SU-DHL-6 (cell line): ENCODE measurements at regions not wholly inside any gene's neighbourhood (a gene's known extent, or its start where the extent isn't known, plus 50 kb on each side); places are given as distances from the start of the nearest gene placed in this dataset.

ENCODE experiments used
- H2AFZ ChIP-seq: fragments of 200-600 bp; sonication (generic); 2 replicates; pipeline ENCODE4 v1.6.1; 2014; ENCODE audit warnings: low read depth, mild to moderate bottlenecking, moderate library complexity, mixed read lengths, antibody characterized with exemption, low read length; ENCODE audit not compliant: severe bottlenecking
- H3F3A ChIP-seq: fragments of 200-600 bp; shearing (Covaris generic); 2 replicates; pipeline ENCODE4 v1.6.0; 2016; ENCODE audit warnings: antibody characterized with exemption, mild to moderate bottlenecking; ENCODE audit not compliant: insufficient read depth
- H3K27ac ChIP-seq: fragments of 200-600 bp; sonication (generic); 2 replicates; pipeline ENCODE4 v1.5.1; 2016; ENCODE audit warnings: low read depth, mild to moderate bottlenecking, low read length, moderate library complexity, mixed read lengths
- H3K27me3 ChIP-seq: fragments of 200-600 bp; sonication (generic), shearing (Covaris generic); 2 replicates; pipeline ENCODE4 v1.6.0; 2014; ENCODE audit warnings: mild to moderate bottlenecking, low read length
- H3K36me3 ChIP-seq: fragments of 200-600 bp; sonication (generic); 2 replicates; pipeline ENCODE4 v1.6.1; 2014; ENCODE audit warnings: mild to moderate bottlenecking, low read length, mixed read lengths
- H3K4me2 ChIP-seq: fragments of 300-600, 200-600 bp; shearing (Covaris generic), sonication (generic); 2 replicates; pipeline ENCODE4 v1.6.0; 2014; ENCODE audit warnings: low read length, low read depth, mild to moderate bottlenecking; ENCODE audit not compliant: poor library complexity, severe bottlenecking
- H3K4me3 ChIP-seq: fragments of 200-600 bp; sonication (generic); 2 replicates; pipeline ENCODE4 v1.5.1; 2014; ENCODE audit warnings: antibody characterized with exemption, low read length, mild to moderate bottlenecking, mixed read lengths; ENCODE audit not compliant: insufficient read depth, poor library complexity, severe bottlenecking
- H3K79me2 ChIP-seq: fragments of 200-600 bp; sonication (generic); 2 replicates; pipeline ENCODE4 v1.6.1; 2014; ENCODE audit warnings: mild to moderate bottlenecking, low read length, moderate library complexity; ENCODE audit not compliant: insufficient read depth
- H3K9ac ChIP-seq: fragments of 200-600 bp; sonication (generic); 2 replicates; pipeline ENCODE4 v1.7.0; 2014; ENCODE audit warnings: mild to moderate bottlenecking, low read length
- H3K9me2 ChIP-seq: fragments of 200-600 bp; sonication (generic); replicated peaks from 2 replicates; pipeline ENCODE4 v1.6.1; 2014; ENCODE audit warnings: low read length; ENCODE audit not compliant: insufficient read depth
- H3K9me3 ChIP-seq: fragments of 200-600 bp; sonication (generic); 2 replicates; pipeline ENCODE4 v1.6.1; 2014; ENCODE audit warnings: low read length, mixed read lengths; ENCODE audit not compliant: insufficient read depth
- H4K20me1 ChIP-seq: fragments of 200-600 bp; sonication (generic); 2 replicates; pipeline ENCODE4 v1.6.1; 2014; ENCODE audit warnings: low read depth, mild to moderate bottlenecking, antibody characterized with exemption, low read length, moderate library complexity, mixed read lengths
- CTCF ChIP-seq: fragments of 200-600 bp; sonication (generic); IDR thresholded peaks from one replicate; pipeline ENCODE4 v1.5.1; 2017; ENCODE audit warnings: antibody characterized with exemption, mild to moderate bottlenecking, low read length, moderate library complexity; ENCODE audit not compliant: insufficient read depth, poor library complexity, severe bottlenecking
- EZH2phosphoT487 ChIP-seq: fragments of 200-600 bp; sonication (generic), shearing (Covaris generic); conservative IDR thresholded peaks from 2 replicates; pipeline ENCODE4 v1.6.1; 2018; ENCODE audit warnings: mild to moderate bottlenecking, antibody characterized with exemption, low read length, moderate library complexity, mixed read lengths

GRCh38 chr2:236873636-236874035, 212.1 kb upstream of the COPS8 start:
- no peak overlapping the region for H3K27ac ChIP-seq
- no peaks in the 10 kb centered on the region for H3K36me3 ChIP-seq
- H2AFZ ChIP-seq: no peak overlapping the region
- no peaks in the 10 kb centered on the region for H3F3A ChIP-seq
- H3K9ac ChIP-seq: no peak overlapping the region
- no peaks in the 10 kb centered on the region for H3K79me2 ChIP-seq
- no peak overlapping the region for H3K4me2 ChIP-seq
- H3K9me3 ChIP-seq: no peaks in the 10 kb centered on the region
- H3K9me2 ChIP-seq: no peaks in the 10 kb centered on the region
- no peaks in the 10 kb centered on the region for H3K27me3 ChIP-seq
- no peak for TF ChIP-seq CTCF
- no peak for TF ChIP-seq EZH2phosphoT487
- H4K20me1 ChIP-seq: no peaks in the 10 kb centered on the region
- H3K4me3 ChIP-seq: no peak overlapping the region

GRCh38 chr2:236874866-236875481, 210.7 kb upstream of the COPS8 start:
- no peak overlapping the region for H2AFZ ChIP-seq
- no peaks in the 10 kb centered on the region for H3K36me3 ChIP-seq
- no peak overlapping the region for H3K27ac ChIP-seq
- H3K9ac ChIP-seq: no peak overlapping the region
- no peak overlapping the region for H3K4me3 ChIP-seq
- no peak for TF ChIP-seq EZH2phosphoT487
- TF ChIP-seq CTCF: no peak
- H3K4me2 ChIP-seq: no peak overlapping the region
- no peaks in the 10 kb centered on the region for H4K20me1 ChIP-seq
- no peaks in the 10 kb centered on the region for H3K79me2 ChIP-seq
- no peaks in the 10 kb centered on the region for H3K9me3 ChIP-seq
- no peaks in the 10 kb centered on the region for H3F3A ChIP-seq
- H3K27me3 ChIP-seq: no peaks in the 10 kb centered on the region
- H3K9me2 ChIP-seq: no peaks in the 10 kb centered on the region

- no peak overlapping the region for H3K9ac ChIP-seq
- H3K9me3 ChIP-seq: no peaks in the 10 kb centered on the region
- H3K36me3 ChIP-seq: no peaks in the 10 kb centered on the region
- no peak overlapping the region for H3K4me2 ChIP-seq
- no peak for TF ChIP-seq EZH2phosphoT487
- TF ChIP-seq CTCF: no peak
- H3K79me2 ChIP-seq: no peaks in the 10 kb centered on the region
- H3K27ac ChIP-seq: no peak overlapping the region
- no peaks in the 10 kb centered on the region for H4K20me1 ChIP-seq
- no peak overlapping the region for H2AFZ ChIP-seq
- H3F3A ChIP-seq: no peaks in the 10 kb centered on the region
- H3K9me2 ChIP-seq: no peaks in the 10 kb centered on the region
- H3K4me3 ChIP-seq: no peak overlapping the region
- H3K27me3 ChIP-seq: no peaks in the 10 kb centered on the region
These were observed 209.7 kb upstream of the COPS8 start for GRCh38 chr2:236875906-236876505.
